ENCODE measurements at regions not wholly inside any gene's neighbourhood (a gene's known extent, or its start where the extent isn't known, plus 50 kb on each side); places are given as distances from the start of the nearest gene placed in this dataset.
"Not testable (repeated sequence)": the region's sequence is repeated elsewhere in the genome, so short reads cannot be mapped to it uniquely, and the experiment has no call there.

GRCh38 chr4:20122198-20122988, 129.3 kb upstream of the SLIT2 start:
- no peak for DNase-seq

DNA sequence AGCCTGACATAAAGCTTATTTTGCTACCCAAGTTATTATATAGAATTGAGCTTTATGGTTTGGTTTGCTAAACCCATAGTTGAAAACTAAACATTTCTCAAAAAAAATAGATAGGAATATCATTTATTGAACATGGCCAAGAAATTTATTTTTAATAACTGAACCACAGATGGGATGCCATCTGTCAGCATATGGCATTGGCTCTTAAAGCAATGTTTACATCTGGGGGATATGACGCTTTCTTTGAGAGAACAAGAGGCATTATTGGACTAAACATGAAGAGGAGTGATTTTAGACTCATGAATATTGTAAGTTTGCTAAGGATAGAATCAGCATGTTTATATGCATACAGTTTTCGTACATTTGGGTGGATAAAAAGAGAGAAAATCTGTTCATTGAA, 132.6 kb upstream of the SLIT2 start:
- no peak for DNase-seq

- peak; percentile 4 for DNase-seq
Observed at GRCh38 chr4:20109391-20109790, 142.3 kb upstream of the SLIT2 start.

DNA sequence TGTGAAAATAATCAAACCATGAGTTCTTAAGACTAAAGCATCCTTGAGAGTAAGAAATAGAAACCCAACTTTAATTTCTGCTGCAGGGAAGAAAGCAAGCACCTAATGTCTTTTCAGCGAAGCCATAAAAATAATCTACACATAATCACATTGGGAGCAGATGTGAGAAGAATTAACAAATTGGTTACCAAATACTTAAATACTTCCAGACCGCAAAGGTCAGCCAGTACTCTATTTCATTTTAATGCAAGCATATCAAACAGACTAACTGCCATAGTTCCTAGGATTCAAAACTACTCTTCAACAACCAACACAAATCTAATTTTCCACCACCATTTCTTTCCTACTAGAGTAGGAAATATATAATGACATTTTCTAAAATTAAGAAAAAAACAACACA, 144.8 kb upstream of the SLIT2 start:
- DNase-seq = no peak

GRCh38 chr4:20101831-20102230, 149.9 kb upstream of the SLIT2 start:
- no peak for DNase-seq

GRCh38 chr4:20096911-20097310, 154.8 kb upstream of the SLIT2 start:
- no peak for DNase-seq

GRCh38 chr4:20095805-20096541, 155.7 kb upstream of the SLIT2 start:
- DNase-seq = no peak

DNA sequence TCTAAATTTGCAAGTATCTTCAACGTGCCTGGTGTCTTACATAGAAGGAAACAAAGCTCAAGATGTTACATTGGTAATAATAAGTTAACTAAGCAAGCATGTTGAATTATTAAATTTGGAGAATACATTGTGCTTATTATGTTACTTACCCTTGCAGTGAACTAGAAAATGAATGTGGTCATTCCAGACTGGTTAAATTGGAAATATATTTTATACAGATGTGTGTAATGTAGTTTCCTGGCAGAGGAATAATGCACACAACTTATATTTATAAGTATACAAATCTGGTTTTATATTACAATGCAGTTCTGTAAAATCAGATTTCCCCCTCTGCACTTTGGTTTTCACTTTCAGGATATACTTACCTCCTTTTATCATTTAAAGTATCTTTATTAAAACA, 159.9 kb upstream of the SLIT2 start:
- DNase-seq = no peak

GRCh38 chr4:20087522-20087911, 164.2 kb upstream of the SLIT2 start:
- DNase-seq = no peak

- no peak for DNase-seq
Observed at GRCh38 chr4:20086799-20087521, 164.7 kb upstream of the SLIT2 start.

- no peak for DNase-seq
Observed at GRCh38 chr4:20086067-20086798, 165.5 kb upstream of the SLIT2 start.

DNA sequence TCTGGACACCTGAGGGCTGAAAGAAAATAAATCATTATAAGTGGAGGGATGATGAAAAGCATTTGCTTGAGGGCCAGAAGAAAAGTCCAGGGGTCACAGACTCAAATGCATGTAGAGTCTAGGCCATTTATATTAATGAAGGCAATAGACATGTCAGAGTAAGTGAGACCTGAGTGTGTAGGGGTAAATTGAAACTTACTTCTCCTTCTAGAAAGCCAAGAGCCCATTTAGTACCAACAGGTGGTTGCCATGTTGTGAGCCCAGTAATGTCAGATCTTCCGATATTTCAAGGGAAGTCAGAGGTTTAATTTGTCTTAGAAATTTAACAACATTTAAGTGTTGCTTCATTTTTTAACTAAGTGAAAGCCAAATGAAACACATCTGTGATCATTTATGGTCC, 166.1 kb upstream of the SLIT2 start:
- DNase-seq = no peak

GRCh38 chr4:20085156-20085555, 166.5 kb upstream of the SLIT2 start:
- DNase-seq = no peak

DNA sequence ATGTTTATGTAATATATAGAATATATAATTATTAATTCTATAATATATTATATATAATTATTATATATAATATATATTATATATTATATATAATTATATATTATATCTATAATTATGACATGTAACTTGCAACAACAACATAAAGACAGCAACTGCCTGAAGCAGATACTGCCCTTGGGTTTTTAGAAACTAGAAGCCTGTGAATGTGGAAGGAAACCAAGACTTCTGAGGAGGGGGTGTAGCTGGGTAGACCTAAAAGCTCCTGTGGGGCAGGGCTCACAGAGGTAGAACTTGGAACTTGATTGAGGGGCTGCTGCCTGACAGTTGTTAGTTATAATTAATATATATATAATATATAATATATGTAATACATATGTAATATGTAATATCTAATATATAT, 167.2 kb upstream of the SLIT2 start:
- DNase-seq = no peak

- no peak for DNase-seq
Observed at GRCh38 chr4:20078644-20079043, 173.1 kb upstream of the SLIT2 start.

DNA sequence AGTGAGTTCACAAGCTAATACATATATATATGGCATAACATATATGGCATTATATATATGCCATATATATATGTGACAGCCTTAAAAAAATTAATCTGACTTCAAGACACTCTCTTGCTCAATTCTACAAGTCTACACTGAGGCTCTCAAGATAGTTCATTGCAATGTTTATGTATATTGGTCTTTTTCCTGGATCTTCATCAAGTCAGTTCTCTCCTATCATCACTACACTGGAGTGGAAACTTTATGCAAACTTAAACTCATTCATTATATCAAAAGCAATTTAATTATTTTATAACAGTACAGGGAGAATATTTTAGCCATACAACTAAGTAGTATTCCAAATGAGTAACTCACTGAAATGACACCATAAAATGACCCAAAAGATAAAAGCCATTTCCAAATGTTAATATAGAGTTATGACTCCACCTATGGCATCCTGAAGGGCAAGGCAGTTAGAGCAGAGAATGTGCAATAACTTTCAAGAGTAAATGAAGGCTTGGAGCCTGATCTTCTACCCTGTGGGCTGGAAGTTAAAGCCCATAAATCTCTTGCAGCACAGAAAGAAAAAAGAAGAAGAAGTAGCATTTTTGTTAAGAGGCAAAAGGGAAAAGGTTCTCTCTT, 176.3 kb upstream of the SLIT2 start:
- DNase-seq = no peak

GRCh38 chr4:20074450-20074849, 177.3 kb upstream of the SLIT2 start:
- no peak for DNase-seq

- peak; percentile 1 for DNase-seq
Observed at GRCh38 chr4:20065952-20066351, 185.8 kb upstream of the SLIT2 start.

DNA sequence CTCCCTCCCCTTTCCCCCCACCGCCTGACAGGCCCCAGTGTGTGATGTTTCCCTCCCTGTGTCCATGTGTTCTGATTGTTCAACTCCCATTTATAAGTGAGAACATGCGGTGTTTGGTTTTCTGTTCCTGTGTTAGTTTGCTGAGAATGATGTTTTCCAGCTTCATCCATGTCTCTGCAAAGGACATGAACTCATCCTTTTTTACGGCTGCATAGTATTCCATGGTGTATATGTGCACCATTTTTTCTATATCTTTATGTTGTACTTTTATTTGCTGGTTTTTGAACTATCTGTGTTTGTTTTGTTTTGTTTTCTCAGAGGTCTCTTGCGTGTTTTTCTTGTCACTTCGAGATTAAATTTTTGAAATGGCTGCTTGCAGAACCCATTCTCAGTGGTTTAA, 188.8 kb upstream of the SLIT2 start:
- DNase-seq = not testable (repeated sequence)

DNA sequence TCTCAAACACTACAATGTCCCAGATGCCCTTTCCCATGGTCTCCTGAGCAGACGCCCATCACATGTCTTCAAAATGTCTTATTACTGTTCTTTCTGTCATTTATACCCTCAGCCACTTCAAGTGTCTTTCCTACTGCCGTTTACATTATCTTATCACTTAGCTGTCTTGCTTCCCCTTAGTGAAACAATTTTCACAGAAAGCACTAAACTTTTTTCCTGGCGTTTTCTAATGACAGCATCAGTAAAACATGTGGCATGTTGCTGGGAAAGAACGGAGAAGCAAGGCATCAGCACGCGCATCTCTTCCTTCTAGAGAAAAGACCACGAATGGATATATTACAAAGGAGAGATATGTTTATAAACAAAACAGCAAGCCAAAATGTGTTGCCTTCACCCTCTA, 189.7 kb upstream of the SLIT2 start:
- no peak for DNase-seq

DNA sequence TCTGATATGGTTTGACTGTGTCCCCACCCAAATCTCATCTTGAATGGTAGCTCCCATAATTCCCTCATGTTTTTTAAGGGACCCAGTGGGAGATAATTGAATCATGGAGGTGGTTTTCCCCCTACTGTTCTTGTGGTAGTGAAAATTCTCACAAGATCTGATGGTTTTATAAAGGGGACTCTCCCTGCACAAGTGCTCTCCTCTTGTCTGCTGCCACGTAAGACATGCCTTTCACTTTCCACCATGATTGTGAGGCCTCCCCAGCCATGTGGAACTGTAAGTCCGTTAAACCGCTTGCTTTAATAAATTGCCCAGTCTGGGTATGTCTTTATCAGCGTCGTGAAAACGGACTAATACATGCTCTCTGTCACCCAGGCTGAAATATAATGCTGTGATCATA, 200.9 kb upstream of the SLIT2 start:
- DNase-seq = no peak

DNA sequence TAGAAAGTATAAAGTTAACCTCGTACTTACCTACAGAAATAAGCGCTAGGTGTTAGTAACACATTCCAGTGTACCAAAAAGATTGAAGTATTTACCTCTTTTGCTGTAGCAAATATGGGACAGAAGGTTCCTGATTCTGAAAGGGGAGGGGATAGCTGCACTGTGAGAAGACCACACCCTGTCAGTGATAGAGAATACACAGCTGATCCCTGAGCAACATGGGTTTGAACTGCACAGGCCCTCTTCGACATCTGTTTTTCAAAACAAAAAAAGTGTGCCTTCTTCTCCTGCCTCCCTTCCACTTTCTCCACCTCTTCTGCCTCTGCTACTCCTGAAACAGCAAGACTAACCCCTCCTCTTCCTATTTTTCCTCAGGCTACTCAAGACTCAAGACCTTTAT, 201.8 kb upstream of the SLIT2 start:
- DNase-seq = no peak
